IMR-90 (cell line): ENCODE measurements at regions not wholly inside any gene's neighbourhood (a gene's known extent, or its start where the extent isn't known, plus 50 kb on each side); places are given as distances from the start of the nearest gene placed in this dataset.

Source experiments
- ATAC-seq: fragments of 200-7000 bp; cut with Tn5 transposase; 2 replicates; pipeline ENCODE4 v1.9.1; 2020; ENCODE audit warnings: low read depth, mild to moderate bottlenecking, moderate library complexity
- BruUV-seq: library from RNA; stranded (reverse); fragments of 400-500 nt; replicated peaks from 2 replicates; lab custom pipeline; 2021; lab: Mats Ljungman, UMichigan
- CTCF ChIA-PET: fragments of 300-600 bp; formaldehyde crosslinking; extraction: SDS; loops from one replicate; lab custom pipeline; 2021; ENCODE audit warnings: antibody characterized with exemption; lab: Yijun Ruan, JAX
- POLR2A ChIA-PET: fragments of 300-600 bp; sonication (Branson Sonifier 250); formaldehyde crosslinking; loops from one replicate; lab custom pipeline; 2022; ENCODE audit warnings: antibody characterized with exemption; ENCODE audit not compliant: unreplicated experiment; lab: Charles Lee
- DNase-seq: peaks from one replicate; pipeline ENCODE4 v3.0.0; 2013
- H2AFZ ChIP-seq: replicated peaks from 2 replicates; pipeline ENCODE3; 2013; ENCODE audit warnings: low read length, mild to moderate bottlenecking; ENCODE audit not compliant: poor library complexity
- H2AK5ac ChIP-seq: 2 replicates; pipeline ENCODE4 v1.6.1; 2013; ENCODE audit warnings: low read depth, low read length, inconsistent platforms
- H2AK9ac ChIP-seq: replicated peaks from 2 replicates; pipeline ENCODE3; 2013; ENCODE audit warnings: mild to moderate bottlenecking, low read depth, low read length, moderate library complexity; ENCODE audit not compliant: poor library complexity
- H2BK120ac ChIP-seq: 2 replicates; pipeline ENCODE4 v1.6.1; 2013; ENCODE audit warnings: low read depth, low read length, inconsistent platforms
- H2BK15ac ChIP-seq: 3 replicates; pipeline ENCODE4 v1.6.1; 2013; ENCODE audit warnings: low read depth, low read length, inconsistent platforms
- H2BK20ac ChIP-seq: 2 replicates; pipeline ENCODE4 v1.6.1; 2013; ENCODE audit warnings: low read depth, mild to moderate bottlenecking, inconsistent platforms, low read length, moderate library complexity
- H2BK5ac ChIP-seq: 2 replicates; pipeline ENCODE4 v1.6.1; 2013; ENCODE audit warnings: mild to moderate bottlenecking, low read depth, low read length, inconsistent platforms; ENCODE audit not compliant: poor library complexity, severe bottlenecking
- H3K14ac ChIP-seq: replicated peaks from 2 replicates; pipeline ENCODE4 v1.6.1; 2013; ENCODE audit warnings: low read depth, low read length, inconsistent platforms
- H3K18ac ChIP-seq: 2 replicates; pipeline ENCODE4 v1.6.1; 2013; ENCODE audit warnings: low read depth, low read length, control low read depth
- H3K23ac ChIP-seq: 2 replicates; pipeline ENCODE4 v1.6.1; 2013; ENCODE audit warnings: low read depth, low read length, inconsistent platforms
- H3K27ac ChIP-seq: 2 replicates; pipeline ENCODE4 v1.5.1; 2013; ENCODE audit warnings: mild to moderate bottlenecking, control low read depth, low read length; ENCODE audit not compliant: insufficient read depth
- H3K27me3 ChIP-seq: 2 replicates; pipeline ENCODE4 v1.6.1; 2013; ENCODE audit warnings: low read length; ENCODE audit not compliant: control insufficient read depth, insufficient read depth
- H3K36me3 ChIP-seq: 2 replicates; pipeline ENCODE4 v1.6.1; 2013; ENCODE audit warnings: low read length, mixed read lengths; ENCODE audit not compliant: control insufficient read depth, insufficient read depth
- H3K4ac ChIP-seq: 2 replicates; pipeline ENCODE4 v1.6.1; 2013; ENCODE audit warnings: low read depth, low read length, inconsistent platforms
- H3K4me1 ChIP-seq: 2 replicates; pipeline ENCODE4 v1.6.1; 2013; ENCODE audit warnings: low read length, mixed read lengths; ENCODE audit not compliant: control insufficient read depth, insufficient read depth
- H3K4me2 ChIP-seq: 2 replicates; pipeline ENCODE4 v1.6.1; 2013; ENCODE audit warnings: low read depth, mild to moderate bottlenecking, control low read depth, low read length, moderate library complexity
- H3K4me3 ChIP-seq: 2 replicates; pipeline ENCODE4 v1.5.1; 2013; ENCODE audit warnings: low read depth, mild to moderate bottlenecking, control low read depth, low read length, moderate library complexity; ENCODE audit not compliant: insufficient read depth
- H3K56ac ChIP-seq: 2 replicates; pipeline ENCODE4 v1.6.1; 2013; ENCODE audit warnings: low read length, inconsistent platforms; ENCODE audit not compliant: insufficient read depth; ENCODE audit errors: extremely low read depth
- H3K79me1 ChIP-seq, 2 experiments: 2 replicates each; pipeline ENCODE4 v1.6.1; 2013; ENCODE audit warnings: low read length in 2 of 2, inconsistent platforms in 1 of 2, low read depth in 1 of 2
- H3K9ac ChIP-seq: 2 replicates; pipeline ENCODE4 v1.6.1; 2013; ENCODE audit warnings: low read depth, low read length, control low read depth
- H3K9me1 ChIP-seq: 2 replicates; pipeline ENCODE4 v1.6.1; 2013; ENCODE audit warnings: low read length, inconsistent platforms; ENCODE audit not compliant: insufficient read depth
- H3K9me3 ChIP-seq: 2 replicates; pipeline ENCODE4 v1.6.1; 2013; ENCODE audit warnings: low read length; ENCODE audit not compliant: control insufficient read depth, insufficient read depth
- H4K20me1 ChIP-seq: 2 replicates; pipeline ENCODE4 v1.6.1; 2013; ENCODE audit warnings: low read length, inconsistent platforms; ENCODE audit not compliant: insufficient read depth
- H4K5ac ChIP-seq: 2 replicates; pipeline ENCODE4 v1.6.1; 2013; ENCODE audit warnings: mild to moderate bottlenecking, low read depth, low read length, control low read depth
- H4K8ac ChIP-seq, 2 experiments: 2 replicates each; pipeline ENCODE4 v1.6.1; 2013; ENCODE audit warnings: low read depth in 2 of 2, low read length in 2 of 2, control low read depth in 1 of 2, inconsistent platforms in 1 of 2
- H4K91ac ChIP-seq: 2 replicates; pipeline ENCODE4 v1.6.1; 2013; ENCODE audit warnings: low read depth, low read length, inconsistent platforms; ENCODE audit not compliant: insufficient read depth
- BHLHE40 ChIP-seq: fragments of 150-350 bp; IDR thresholded peaks from 2 replicates; pipeline ENCODE4 v1.6.1; 2016; ENCODE audit warnings: mild to moderate bottlenecking, low read depth, low read length
- CEBPB ChIP-seq: IDR thresholded peaks from 2 replicates; pipeline ENCODE4 v1.6.1; 2012; ENCODE audit warnings: low read depth, low read length, improper control_type of control experiment
- CHD1 ChIP-seq: IDR thresholded peaks from 2 replicates; pipeline ENCODE4 v1.6.1; 2012; ENCODE audit warnings: low read depth, low read length, improper control_type of control experiment
- MAFK ChIP-seq: IDR thresholded peaks from 2 replicates; pipeline ENCODE4 v1.6.1; 2012; ENCODE audit warnings: low read depth, low read length, improper control_type of control experiment
- MAZ ChIP-seq: IDR thresholded peaks from 2 replicates; pipeline ENCODE4 v1.6.1; 2012; ENCODE audit warnings: low read depth, mild to moderate bottlenecking, low read length, improper control_type of control experiment, moderate library complexity, borderline replicate concordance
- MXI1 ChIP-seq: IDR thresholded peaks from 2 replicates; pipeline ENCODE4 v1.6.1; 2012; ENCODE audit warnings: low read depth, mild to moderate bottlenecking, low read length, moderate library complexity, borderline replicate concordance
- NFE2L2 ChIP-seq: fragments of 150-350 bp; IDR thresholded peaks from 2 replicates; pipeline ENCODE4 v1.6.1; 2016; ENCODE audit warnings: low read depth, mild to moderate bottlenecking, low read length
- POLR2A ChIP-seq: IDR thresholded peaks from 2 replicates; pipeline ENCODE4 v1.6.1; 2012; ENCODE audit warnings: mild to moderate bottlenecking, low read depth, low read length
- RAD21 ChIP-seq: IDR thresholded peaks from 2 replicates; pipeline ENCODE4 v1.6.1; 2012; ENCODE audit warnings: low read length, improper control_type of control experiment
- RCOR1 ChIP-seq: IDR thresholded peaks from 2 replicates; pipeline ENCODE4 v1.6.1; 2012; ENCODE audit warnings: mild to moderate bottlenecking, low read length, improper control_type of control experiment; ENCODE audit not compliant: insufficient replicate concordance
- RFX5 ChIP-seq: IDR thresholded peaks from 2 replicates; pipeline ENCODE4 v1.8.0; 2012; ENCODE audit warnings: low read depth, mild to moderate bottlenecking, low read length, moderate library complexity
- WGBS, 2 experiments: methylation state at CpG; one replicate each; pipeline versions ENCODE4 v1.1.5 to v1.1.7; 2013; ENCODE audit warnings: missing lambda C conversion rate in 2 of 2; ENCODE audit not compliant: insufficient read length in 1 of 2; ENCODE audit errors: extremely low coverage in 2 of 2; 5-methylcytosine and 5-hydroxymethylcytosine counted together
- dilution Hi-C: fragments of 300-500 bp; cut with HindIII; formaldehyde crosslinking; loops from one replicate; pipeline ENCODE4 v1.14.3; 2018; ENCODE audit warnings: low sequenced_read_pairs; ENCODE audit not compliant: unreplicated experiment
- in situ Hi-C: fragments of 300-500 bp; cut with MboI; formaldehyde crosslinking; loops from 3 replicates; pipeline ENCODE4 v1.14.3; 2019; ENCODE audit warnings: low sequenced_read_pairs, inconsistent platforms, mixed read lengths
- intact Hi-C: fragments of 100-400 bp; cut with micrococcal nuclease; formaldehyde crosslinking; loops from 2 replicates; pipeline ENCODE4 v1.10.0; 2022
- TF ChIP-seq, protein P1 (sequence below): fragments of 150-350 bp; IDR thresholded peaks from 2 replicates; pipeline ENCODE4 v1.6.1; 2017; ENCODE audit warnings: mild to moderate bottlenecking, antibody characterized with exemption, low read length, low read depth
- TF ChIP-seq, protein P2 (sequence below): fragments of 150-350 bp; IDR thresholded peaks from 2 replicates; pipeline ENCODE4 v1.6.1; 2016; ENCODE audit warnings: low read depth, mild to moderate bottlenecking, low read length, moderate library complexity, borderline replicate concordance

DNA sequence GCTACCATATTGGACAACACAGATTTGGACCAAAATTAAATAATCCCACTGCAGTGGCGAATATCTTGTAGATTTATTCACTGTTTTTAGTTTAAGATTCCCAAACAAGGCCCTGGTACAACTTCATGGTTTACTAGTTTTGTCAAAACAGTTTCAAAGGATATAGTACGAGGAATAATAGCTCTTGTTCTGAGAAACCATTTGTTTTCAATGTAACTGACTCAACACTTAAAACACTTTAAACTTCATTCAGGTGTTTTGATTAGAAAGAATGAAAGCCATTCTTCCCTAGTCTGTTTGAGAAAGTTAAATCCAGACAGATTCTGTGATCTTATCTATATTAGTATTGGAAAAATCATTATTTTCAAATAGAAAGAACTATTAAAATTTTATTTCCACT is 276.4 kb upstream of the MKLN1 start:
- Histone ChIP-seq H4K20me1 (peaks cover 36% of the 10 kb centered on the region), H2AFZ (no peak overlapping the region), H3K4me1 (peaks cover 3% of the 10 kb centered on the region), H2BK5ac (no peak overlapping the region), H3K79me1 (peaks cover 41 to 55% of the 10 kb centered on the region in 2 experiments), H2BK20ac (no peak overlapping the region), H2AK9ac (no peak overlapping the region), H3K9ac (no peak overlapping the region), H2AK5ac (no peak overlapping the region), H3K27me3 (no peaks in the 10 kb centered on the region), H3K4ac (no peak overlapping the region), H2BK15ac (no peak overlapping the region), H3K4me3 (no peak overlapping the region), H3K56ac (no peak overlapping the region), H4K91ac (no peak overlapping the region), H4K5ac (no peak overlapping the region), H3K9me3 (no peaks in the 10 kb centered on the region), H3K14ac (no peak overlapping the region), H3K27ac (no peak overlapping the region), H4K8ac (no peak overlapping the region), H3K23ac (no peak overlapping the region), H3K18ac (no peak overlapping the region), H3K9me1 (peaks cover 9% of the 10 kb centered on the region), H2BK120ac (no peak overlapping the region), H3K4me2 (no peak overlapping the region), H3K36me3 (peaks cover 8% of the 10 kb centered on the region; the same call in 1 of the 2 replicates)
- intact Hi-C loops (no loop called here), in situ Hi-C loops (no loop called here), dilution Hi-C loops (no loop called here)
- TF ChIP-seq RFX5 = no peak
- TF ChIP-seq RAD21 = no peak
- TF ChIP-seq MAZ = no peak
- TF ChIP-seq BHLHE40 = no peak
- TF ChIP-seq POLR2A = no peak
- no peak for TF ChIP-seq MXI1
- no peak for TF ChIP-seq CHD1
- TF ChIP-seq MAFK = no peak
- TF ChIP-seq, protein P1, sequence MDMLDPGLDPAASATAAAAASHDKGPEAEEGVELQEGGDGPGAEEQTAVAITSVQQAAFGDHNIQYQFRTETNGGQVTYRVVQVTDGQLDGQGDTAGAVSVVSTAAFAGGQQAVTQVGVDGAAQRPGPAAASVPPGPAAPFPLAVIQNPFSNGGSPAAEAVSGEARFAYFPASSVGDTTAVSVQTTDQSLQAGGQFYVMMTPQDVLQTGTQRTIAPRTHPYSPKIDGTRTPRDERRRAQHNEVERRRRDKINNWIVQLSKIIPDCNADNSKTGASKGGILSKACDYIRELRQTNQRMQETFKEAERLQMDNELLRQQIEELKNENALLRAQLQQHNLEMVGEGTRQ = no peak
- TF ChIP-seq, protein P2, sequence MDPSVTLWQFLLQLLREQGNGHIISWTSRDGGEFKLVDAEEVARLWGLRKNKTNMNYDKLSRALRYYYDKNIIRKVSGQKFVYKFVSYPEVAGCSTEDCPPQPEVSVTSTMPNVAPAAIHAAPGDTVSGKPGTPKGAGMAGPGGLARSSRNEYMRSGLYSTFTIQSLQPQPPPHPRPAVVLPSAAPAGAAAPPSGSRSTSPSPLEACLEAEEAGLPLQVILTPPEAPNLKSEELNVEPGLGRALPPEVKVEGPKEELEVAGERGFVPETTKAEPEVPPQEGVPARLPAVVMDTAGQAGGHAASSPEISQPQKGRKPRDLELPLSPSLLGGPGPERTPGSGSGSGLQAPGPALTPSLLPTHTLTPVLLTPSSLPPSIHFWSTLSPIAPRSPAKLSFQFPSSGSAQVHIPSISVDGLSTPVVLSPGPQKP = no peak
- TF ChIP-seq NFE2L2 = no peak
- no peak for TF ChIP-seq RCOR1
- TF ChIP-seq CEBPB = no peak
- CTCF ChIA-PET = no interaction called here
- WGBS, 2 experiments = no CpG with 5 or more reads among the region's 2 CpGs
- DNase-seq (no peak), ATAC-seq (no peak)
- POLR2A ChIA-PET = no interaction called here
- BruUV-seq = no TSS peak
